ENCODE measurements at regions not wholly inside any gene's neighbourhood (a gene's known extent, or its start where the extent isn't known, plus 50 kb on each side); places are given as distances from the start of the nearest gene placed in this dataset.

DNA sequence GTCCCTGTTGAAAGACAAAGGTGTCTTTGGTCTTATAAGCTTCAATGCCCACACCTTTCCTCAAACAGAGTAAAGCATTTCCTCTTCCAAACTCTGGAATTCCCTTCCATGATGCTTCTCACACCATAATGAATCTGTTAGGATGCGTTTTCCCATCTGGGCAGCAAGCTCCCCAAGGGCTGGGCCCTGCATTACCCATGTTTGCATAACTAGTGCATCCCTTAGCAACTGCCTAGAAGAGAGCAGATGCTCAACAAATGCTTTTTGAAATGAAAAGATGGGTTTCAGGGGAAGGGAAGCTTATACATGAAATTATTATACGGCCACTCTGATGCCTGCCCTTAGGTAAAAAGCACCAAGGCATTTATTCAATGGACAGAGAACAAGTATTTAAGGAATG lies 124.5 kb upstream of the CCL2 start:
- DNase-seq (ENCODE audit: low read depth in 2 of 2): no peak

DNA sequence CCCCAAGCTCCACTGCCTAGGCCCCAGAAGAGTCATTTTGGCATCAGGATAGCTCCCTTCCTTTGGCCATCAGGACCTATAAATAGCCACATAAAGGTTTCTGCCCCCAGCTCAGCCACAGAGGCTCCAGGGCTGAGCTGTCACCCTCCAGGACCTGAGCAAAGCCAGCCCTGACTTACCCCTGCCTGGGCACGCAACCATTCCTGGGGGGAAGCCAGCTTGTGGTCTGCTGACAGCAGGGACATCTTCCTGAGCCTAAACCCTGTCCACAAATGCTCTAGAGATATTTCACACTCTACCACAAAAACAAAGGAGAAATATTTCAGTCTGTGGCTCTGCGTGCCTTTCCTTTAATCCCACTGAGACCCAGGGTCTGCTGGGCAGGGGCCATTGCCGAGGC lies 123.7 kb upstream of the CCL2 start:
- no peak for DNase-seq (ENCODE audit: low read depth in 2 of 2)

DNA sequence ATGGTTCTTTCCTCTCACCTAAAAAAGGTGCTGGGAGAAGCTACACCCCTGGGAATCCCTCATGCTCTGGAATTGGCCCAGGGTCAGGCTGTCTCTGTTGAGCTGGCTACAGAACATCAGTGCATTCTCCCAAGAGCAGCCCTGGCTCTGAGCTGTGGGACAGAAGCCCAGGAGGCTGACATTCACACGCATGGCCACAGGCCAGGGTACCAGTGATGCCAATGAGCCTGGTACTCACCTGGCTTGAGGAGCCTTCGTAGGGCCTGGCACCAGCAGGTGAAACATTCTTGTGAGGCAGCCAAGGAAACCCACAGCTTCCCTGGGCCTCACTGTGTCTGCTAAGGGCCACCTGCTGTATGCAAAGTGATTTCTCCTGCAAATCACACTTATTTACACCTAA lies 121.7 kb upstream of the CCL2 start:
- DNase-seq (ENCODE audit: low read depth in 2 of 2): no peak

- no peak for DNase-seq (ENCODE audit: low read depth in 2 of 2)
These were observed 119.2 kb upstream of the CCL2 start for GRCh38 chr17:34135841-34136240.

GRCh38 chr17:34140006-34140405 lies 115.1 kb upstream of the CCL2 start:
- DNase-seq (ENCODE audit: low read depth in 2 of 2): no peak

DNA sequence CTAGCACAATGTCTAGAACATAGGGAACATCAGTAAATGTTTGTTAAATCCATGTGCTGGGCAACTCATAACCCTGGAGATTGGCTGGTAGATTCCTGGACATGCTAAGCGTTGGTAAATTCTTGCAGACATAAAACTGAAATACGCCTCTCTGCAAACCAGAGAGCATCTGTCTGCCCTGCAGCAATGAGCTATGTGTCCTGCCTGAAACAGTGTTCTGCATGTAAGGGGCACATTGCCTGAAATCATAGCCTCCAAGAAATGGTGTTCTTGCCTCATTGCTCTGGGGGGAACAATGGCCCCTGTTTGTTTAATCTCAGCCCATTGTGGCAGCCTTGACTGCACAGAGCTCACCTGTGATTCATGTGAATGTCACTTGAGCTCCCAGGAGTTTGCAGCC lies 113.5 kb upstream of the CCL2 start:
- DNase-seq (ENCODE audit: low read depth in 2 of 2): no peak

DNA sequence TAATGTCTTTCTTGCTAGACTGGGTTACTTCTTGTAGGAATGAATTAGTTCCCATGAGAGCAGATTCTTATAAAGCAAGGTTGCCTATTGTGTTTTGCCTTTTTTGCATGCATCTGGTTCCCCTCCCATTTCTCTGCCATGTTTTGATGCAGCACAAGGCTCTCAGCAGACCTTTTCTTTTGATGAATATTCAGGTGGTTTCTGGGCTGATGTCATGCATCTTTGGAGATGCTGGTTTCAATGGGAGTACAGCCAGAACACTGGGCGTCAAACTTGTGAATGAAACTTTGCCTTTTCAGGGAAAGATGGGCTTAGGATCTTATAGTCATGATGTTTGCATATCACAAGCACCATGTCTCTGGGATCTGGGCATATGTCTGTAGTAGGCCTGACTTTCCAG lies 111.7 kb upstream of the CCL2 start:
- DNase-seq (ENCODE audit: low read depth in 2 of 2): no peak

DNA sequence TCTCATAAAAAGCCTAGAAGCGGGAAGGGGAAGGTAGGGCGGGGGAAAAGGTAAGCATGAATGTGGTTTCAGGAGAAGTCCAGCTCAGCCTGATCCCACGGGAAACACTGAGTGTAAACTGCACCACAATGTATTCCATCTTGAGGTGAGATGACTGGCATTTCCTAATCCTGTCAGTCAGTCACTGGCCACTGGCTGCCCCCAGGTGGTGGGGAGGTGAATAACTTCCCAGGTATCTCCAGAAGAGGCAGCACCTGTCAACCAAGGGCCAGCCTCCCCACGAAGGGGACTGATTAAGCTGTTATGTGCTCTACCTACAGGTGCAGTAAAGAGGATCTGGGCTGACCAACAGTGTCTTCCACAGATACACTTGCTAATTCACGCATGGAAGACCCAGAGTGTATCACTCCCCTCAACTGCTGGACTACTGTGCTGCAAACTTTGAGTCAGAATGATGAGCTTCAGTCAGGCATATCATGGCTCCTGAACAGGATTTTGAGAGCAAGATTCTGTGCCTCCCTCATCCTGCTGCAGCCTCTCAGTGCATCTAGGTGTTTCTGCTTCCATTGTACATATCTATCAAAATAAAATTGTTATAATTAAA lies 108.5 kb upstream of the CCL2 start:
- DNase-seq (ENCODE audit: low read depth in 2 of 2): peak; percentile 8 to 11

DNA sequence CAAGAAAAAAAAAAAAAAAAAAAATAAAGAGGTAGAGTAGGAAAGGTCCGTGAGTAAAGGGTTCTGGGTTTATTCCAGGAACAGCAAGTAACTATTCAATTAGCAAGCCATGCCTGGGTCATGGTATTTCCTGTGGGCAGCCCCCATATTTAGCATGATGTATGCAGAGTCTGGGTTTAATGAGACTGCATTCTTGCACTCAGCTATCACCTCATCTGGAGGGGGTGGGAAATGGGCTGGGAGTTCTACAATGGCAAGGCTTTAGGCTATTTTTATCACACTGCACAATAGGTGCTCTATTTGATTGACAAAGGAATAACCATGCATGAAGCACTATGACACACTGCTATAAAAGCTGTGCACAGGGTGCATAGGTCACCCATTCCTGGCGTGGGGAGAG lies 104.0 kb upstream of the CCL2 start:
- DNase-seq (ENCODE audit: low read depth in 2 of 2): no peak

DNA sequence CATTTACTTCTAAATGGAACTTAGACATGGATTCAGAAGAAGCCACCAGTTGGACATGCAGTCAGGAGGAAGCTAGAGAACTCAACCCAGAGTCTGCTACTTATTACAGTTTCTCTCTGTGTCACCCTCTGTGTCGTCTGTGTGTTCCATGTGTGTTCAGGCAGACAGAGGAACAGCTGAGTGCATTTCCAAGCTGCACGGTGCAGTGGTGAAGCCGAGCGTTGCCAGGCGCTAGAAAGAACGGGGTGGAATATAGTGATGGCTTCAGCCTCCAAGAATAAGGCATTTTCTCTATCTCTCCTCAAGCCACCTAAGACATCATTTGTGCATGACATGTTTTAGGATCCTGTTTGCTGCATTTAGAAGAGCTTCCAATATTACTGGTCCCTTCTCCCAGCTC lies 101.1 kb upstream of the CCL2 start:
- DNase-seq (ENCODE audit: low read depth in 2 of 2): no peak

DNA sequence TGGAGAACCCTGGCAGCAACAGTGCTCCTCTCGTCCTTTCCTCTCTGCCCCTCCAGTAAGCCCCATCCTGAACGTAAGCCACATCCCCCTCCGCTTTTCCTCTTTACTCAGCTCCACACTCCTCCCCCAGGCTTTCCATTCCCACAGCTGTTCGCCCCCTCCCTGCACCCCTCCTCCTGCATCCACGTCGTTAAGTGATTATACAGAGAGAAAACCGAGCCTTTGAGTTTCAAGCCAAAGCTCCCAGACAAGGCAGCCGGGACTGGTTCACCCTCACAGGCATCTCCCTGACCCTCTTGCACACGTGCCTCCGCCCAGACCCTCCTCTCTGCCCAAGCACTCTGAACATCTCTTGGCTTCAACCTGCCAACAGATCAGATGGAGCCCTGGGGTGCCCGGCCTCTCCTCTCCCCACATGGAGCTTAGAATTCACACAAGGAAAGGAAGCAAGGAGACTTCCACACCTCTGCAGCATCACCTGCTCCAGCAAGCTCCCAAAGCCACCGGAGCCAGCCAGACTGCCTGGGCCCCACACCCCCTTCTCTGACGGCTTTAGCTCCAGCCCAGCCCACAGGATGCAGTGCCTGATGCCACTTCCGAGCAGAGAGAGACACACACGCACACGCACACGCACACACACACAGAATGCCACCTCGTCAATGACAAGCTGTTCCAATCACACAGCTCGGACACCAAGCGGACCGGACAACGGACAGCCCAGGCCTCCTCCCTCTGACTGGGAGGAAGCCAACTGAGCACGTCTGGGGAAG lies 99.9 kb upstream of the CCL2 start:
- no peak for DNase-seq (ENCODE audit: low read depth in 2 of 2)

DNA sequence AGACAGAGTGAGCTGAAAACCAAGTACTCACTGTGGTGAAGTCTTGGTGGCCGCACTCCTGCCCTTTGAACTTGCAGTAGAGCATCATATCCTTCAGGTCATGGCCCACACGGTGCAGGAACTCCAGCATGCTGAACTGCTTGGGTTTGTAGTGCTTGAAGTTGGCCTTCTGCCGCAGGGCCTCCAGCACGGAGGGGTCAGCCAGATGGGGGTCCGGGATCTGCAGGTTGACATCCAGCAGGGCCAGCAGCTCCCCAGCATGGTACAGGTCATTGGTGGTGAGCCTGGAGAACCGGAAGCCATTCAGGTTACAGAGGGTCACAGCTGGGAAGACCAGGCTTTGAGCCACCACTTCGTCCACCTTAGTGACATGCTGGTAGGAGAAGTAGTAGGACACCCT lies 99.1 kb upstream of the CCL2 start:
- DNase-seq (ENCODE audit: low read depth in 2 of 2): no peak

DNA sequence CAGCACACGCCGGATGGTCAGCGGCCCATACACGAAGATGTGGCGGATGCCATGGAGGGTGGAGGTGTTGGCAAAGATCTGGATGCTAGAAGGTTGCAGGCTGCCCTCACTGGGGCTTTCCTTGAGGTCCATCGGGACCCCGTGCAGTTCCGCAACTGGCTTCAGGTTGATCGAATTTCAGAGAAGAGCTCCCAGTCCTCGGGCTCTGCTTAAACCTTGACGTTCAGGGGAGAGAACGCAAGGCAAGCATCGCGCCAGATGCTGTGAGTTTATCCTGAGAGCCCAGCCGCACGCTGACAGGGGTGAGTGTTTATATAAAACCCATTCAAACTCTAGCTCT lies 98.7 kb upstream of the CCL2 start:
- DNase-seq (ENCODE audit: low read depth in 2 of 2): no peak

GRCh38 chr17:34156741-34157589 lies 98.1 kb upstream of the CCL2 start:
- DNase-seq (ENCODE audit: low read depth in 2 of 2): no peak

GRCh38 chr17:34161690-34162089 lies 93.4 kb upstream of the CCL2 start:
- DNase-seq (ENCODE audit: low read depth in 2 of 2): no peak

DNA sequence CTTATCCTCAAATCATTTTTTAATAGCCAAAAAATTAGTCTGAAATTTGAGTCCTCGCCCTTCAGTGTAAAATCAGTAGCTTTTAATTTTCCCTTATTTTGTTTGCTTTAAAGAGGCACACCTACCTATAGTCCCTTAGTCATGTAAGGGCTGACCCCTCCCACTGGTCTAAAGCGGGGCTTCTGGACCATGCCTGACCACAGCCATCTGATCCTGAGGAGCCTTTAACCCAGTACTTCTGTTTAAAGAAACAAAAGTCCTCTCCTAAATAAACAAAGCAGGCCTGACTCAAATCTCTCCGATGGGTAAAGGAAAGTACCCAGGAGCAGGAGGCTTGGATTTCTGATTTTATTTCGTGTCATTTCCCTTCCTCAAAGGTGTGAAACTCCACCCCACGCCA lies 92.0 kb upstream of the CCL2 start:
- no peak for DNase-seq (ENCODE audit: low read depth in 2 of 2)

- no peak for DNase-seq (ENCODE audit: low read depth in 2 of 2)
These were observed 91.4 kb upstream of the CCL2 start for GRCh38 chr17:34163646-34164045.

- DNase-seq (ENCODE audit: low read depth in 2 of 2): no peak
These were observed 90.2 kb upstream of the CCL2 start for GRCh38 chr17:34164837-34165236.

GRCh38 chr17:34166352-34166751 lies 88.7 kb upstream of the CCL2 start:
- DNase-seq (ENCODE audit: low read depth in 2 of 2): no peak

- DNase-seq (ENCODE audit: low read depth in 2 of 2): no peak
These were observed 87.7 kb upstream of the CCL2 start for GRCh38 chr17:34167354-34167753.

GRCh38 chr17:34168989-34169388 lies 86.1 kb upstream of the CCL2 start:
- no peak for DNase-seq (ENCODE audit: low read depth in 2 of 2)

DNA sequence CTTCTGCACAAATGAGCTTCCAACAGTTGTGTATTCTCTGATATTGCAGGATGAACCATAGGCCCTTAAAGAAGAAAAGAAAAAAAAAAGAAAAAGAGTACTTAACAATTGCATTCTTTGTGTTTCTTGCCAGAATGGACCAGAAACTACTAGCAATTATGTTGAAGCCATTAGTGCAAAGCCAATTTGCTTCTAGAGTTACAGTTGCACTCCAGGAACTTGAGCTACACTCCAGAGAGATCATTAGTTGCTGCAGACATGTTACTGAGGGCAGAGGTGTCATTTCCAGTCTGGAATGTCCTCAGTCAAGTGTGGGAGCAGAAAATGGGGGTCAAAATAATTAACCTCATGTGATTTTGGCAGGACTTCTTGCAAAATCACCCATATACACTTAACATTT lies 85.6 kb upstream of the CCL2 start:
- DNase-seq (ENCODE audit: low read depth in 2 of 2): no peak

GRCh38 chr17:34171245-34171818 lies 83.8 kb upstream of the CCL2 start:
- peak; percentile 20 to 27 for DNase-seq (ENCODE audit: low read depth in 2 of 2)
